ENCODE measurements at regions not wholly inside any gene's neighbourhood (a gene's known extent, or its start where the extent isn't known, plus 50 kb on each side); places are given as distances from the start of the nearest gene placed in this dataset.
A peak's percentile ranks its signal among the peaks of the same experiment; 100 is the strongest.
"Not testable (repeated sequence)": the region's sequence is repeated elsewhere in the genome, so short reads cannot be mapped to it uniquely, and the experiment has no call there.

DNA sequence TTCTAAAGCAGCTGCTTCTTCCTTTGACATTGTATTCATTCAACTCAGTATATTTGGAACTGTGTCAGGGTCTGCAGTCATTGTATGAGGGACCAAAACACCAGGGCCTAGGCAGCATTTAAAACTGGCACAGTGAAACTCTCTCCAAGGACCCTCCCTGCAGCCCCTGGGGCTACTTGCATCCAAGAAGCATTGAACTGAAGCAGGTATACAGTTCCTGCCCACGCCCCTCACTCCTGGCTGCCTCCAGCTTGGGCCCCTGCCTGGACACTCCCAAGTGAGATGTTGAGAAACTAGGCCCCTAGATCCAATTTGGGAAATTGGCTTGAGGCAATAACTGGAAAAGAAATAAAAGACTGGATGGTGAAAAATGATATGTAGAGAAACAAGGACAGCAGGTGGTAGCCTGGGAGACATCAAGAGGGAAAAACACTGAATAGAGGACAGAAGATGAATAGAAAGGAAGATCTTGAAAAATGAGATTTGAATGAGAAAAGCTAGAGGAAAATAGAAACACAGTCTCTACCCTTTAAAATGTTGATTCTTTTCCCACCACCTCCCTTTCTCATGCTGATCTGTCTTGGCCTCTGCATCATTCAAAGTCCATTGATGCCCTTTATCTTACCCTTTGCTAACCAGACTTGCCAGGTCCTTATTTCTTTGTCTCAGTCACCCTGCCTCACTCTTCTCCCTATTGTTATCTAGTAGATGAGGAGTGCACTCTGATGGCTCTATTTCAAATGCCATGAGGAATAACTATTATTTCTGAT, 368.8 kb upstream of the CDH8 start:
- DNase-seq = no peak

DNA sequence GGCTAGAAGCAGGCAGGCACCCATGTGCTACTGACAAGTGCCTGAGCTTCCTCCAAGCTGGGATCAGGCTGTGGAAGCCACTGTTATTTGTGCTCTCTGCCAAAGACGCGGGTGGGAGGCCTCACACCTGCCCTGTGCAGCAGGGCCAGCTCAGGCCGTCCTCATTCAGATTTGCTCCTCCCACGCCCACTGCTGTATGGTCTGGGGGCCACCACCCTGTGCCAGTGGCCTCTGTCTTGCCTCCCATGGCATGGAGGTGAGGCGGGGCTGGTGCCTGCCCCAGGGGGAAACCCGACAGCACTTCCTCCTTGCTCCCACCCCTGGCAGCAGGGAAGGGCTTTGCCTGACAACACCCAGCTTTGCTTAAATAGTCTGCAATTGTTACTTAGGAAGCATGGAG, 356.5 kb upstream of the CDH8 start:
- no peak for DNase-seq

DNA sequence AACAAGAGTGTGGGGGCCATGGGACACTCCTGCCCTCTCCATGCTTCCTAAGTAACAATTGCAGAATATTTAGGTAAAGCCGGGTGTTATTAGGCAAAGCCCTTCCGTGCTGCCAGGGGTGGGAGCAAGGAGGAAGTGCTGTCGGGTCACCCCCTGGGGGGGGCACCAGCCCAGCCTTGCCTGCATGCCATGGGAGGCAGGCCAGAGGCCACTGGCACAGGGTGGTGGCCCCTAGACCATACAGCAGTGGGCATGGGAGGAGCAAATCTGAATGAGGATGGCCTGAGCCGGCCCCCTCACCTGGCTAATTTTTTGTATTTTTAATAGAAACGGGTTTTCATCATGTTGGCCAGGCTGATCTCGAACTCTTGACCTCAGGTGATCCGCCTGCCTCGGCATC, 355.7 kb upstream of the CDH8 start:
- DNase-seq = no peak

DNA sequence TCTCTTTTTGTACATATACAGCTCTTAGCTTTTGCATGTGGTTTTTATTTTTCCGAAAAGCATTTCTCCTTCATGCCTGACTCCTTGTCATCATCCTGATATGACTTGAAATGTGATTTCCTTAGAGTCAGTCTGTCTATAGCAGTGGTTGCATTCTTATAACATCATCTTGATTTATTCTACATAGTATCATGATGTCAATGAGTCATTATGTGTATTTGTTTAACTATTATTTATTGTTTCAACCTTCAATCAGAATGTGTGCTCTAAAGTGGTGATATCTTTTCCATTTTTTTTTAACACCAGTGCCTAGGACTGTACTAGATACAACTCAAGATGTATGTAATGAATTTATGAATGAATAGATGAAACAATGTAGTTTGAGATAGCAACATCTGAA, 354.9 kb upstream of the CDH8 start:
- DNase-seq = no peak

DNA sequence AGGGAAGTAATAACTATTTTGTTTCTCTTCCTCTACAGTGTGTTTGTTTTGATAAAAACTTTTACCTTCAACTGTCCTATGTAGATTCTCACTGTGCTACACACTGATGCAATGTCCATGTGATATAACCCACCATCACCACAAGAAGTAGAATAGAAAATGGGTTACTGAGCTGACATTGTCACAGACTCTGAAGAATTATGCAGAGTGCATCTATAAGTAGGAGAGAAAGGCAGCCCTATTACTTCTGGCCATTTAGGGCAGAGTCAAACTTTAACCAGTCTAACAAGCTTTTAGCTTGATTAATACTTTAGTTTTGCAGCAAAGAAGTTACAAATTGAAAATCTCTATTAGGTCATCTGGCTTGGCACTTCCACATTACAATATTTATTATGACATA, 354.0 kb upstream of the CDH8 start:
- no peak for DNase-seq

DNA sequence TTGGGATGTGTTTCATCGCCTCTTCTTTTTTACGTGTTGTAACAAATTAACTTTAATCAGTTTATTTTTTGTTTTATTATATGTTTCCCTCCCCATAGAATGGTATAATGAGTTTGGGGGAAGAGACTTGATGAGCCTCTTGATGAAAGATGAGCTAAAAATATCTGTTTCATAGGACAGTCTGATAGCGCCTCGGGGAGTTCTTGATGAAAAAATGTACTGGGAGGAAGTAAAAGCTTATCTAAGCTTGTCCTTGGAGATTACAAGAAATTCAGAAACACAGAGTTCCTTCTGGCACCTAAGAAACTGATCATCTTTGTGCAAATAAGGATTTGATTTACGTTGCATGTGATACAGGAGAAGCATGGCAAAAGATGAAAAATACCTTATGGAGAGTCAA, 350.2 kb upstream of the CDH8 start:
- no peak for DNase-seq

DNA sequence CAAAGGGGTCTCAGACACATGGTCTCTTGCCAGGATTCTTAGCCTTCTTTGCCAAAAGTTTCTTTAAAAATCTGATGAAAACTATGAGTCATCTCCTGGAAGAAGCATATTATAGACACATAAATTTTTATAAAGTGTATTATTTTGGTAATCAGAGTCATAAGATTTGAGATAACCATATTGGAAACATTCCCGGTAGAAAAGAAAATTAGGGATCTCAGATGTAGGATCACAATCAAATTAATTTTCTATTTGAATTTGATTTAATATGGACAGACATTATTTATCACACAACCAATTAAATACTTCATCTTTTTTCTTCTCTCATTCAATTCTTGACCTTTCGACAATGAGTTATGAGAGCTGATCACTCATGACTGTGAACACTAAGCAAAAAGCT, 347.7 kb upstream of the CDH8 start:
- DNase-seq = no peak

DNA sequence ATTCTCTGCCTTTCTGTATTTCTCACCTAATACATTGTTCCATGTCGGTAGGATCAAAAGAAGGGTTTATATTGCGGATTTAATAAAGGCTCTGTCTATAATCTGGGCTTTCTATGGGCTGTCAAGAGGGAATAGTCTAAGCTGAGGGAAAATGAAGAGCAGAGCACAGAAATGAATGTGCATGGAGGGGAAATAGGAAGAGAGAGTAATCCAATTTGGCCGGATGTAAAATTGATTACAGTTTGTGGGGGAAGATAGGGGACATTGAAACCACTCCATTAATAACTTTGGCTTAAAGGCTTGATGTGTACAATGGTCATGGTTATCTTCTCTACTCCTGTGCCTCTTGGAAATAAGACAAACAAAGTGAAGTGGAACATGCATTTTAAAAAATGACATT, 334.2 kb upstream of the CDH8 start:
- DNase-seq = no peak

DNA sequence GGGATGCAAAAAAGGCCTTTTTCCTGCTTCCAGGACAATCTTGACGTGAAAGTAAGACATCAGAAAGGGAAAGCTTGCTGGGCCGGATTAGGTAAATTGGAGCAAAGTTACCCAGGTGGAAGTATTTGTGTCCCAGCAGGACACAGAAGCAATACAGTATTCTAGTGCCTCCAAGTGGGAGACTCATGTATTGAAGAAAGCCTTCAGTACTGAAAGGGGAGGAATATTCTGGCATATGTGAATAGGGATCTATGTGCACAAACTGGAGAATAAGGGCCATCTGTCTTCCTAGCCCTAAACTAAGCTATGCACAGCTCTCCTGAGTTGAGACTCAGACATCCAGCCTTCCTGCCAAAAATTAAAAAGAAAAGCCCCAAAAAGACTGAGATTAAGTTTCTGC, 327.3 kb upstream of the CDH8 start:
- no peak for DNase-seq

DNA sequence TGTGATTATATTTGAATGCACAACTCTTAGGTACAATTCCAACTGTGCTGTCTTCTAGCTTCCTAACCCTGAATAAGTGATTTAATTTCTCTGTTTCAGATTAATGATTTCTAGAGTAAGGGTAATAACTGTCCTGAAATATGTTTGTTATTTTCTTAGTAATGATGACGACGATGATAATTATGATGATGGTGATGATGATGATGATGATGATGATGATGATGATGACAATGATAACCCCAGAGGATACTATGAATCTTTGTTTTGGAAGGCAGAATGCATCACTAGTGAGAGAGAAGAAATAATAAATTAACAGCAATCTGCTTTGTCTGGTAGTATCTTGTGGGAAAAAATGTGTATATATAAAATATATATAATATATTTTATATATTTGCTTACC, 317.1 kb upstream of the CDH8 start:
- DNase-seq = no peak

DNA sequence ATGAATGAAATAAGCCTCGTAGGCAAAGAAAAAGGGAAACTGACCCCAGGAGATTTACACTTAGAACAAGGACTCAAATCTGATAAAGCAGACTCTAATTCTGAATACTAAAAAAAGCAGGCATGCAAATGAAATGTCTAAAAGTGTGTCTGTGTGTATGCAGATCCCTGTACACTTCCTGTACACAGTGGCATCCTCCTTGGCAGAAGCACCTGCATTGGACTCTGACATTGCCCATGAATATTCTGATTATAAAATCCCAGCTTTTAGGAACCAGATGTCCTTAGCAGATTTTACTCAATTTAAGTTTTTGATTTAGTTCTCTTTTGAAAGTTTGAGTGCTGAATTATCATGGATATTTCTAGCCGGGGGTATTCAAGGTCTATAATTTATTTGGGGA, 306.0 kb upstream of the CDH8 start:
- DNase-seq = no peak

DNA sequence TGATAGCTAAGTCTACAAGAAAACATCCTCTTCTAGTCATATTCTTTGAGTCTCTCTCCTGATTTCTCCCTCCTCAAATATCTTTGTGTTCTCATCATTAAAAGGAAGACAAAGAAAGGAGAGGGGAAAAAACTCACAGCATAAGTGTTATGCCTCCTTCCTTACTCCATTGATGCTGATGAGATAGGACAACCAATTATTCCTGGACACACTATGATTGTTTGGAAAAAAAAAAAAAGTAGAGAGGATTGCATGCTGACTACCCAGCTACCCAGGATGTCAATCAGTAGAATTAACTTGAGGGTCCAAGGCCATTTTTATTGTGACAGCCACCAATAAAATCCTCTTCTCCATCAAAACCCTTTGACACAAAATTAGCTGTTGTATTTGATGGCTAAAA, 299.1 kb upstream of the CDH8 start:
- no peak for DNase-seq

DNA sequence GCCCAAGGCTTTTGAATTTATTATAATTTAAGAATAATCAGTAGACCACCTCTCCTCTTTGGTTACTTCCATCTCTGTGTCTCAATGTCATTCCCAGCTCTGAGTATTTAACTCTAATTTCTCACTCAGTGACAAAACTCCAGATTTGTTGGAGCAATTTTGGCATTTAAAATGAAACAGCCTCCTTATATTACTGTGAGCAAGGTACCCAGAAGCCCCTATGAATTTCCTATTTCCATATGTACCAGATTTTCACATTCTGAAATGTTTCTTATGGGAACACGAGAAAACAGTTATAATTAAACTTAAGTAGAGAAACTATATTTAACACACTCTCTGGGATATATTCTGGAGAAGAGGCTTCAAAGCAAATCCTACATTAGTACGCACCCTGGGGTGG, 285.4 kb upstream of the CDH8 start:
- DNase-seq = no peak

DNA sequence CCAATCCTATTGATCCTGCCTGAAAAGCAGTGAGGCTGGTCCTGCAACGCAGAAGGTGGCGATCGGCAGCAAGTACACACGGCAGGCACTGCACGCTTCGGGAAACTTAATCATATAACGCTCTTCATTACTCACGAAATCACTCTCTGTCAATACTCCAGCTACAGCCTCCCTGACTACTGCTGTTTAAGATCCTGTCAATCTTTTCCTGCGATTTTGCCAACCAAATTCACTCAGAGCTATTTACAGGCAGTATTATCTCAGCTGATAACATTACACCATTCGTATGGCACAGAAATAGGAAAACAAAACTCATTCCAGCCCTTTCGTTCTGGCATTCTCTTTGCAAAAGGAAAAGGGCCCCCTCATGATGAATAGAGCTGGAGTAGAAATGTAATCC, 262.4 kb upstream of the CDH8 start:
- no peak for DNase-seq

DNA sequence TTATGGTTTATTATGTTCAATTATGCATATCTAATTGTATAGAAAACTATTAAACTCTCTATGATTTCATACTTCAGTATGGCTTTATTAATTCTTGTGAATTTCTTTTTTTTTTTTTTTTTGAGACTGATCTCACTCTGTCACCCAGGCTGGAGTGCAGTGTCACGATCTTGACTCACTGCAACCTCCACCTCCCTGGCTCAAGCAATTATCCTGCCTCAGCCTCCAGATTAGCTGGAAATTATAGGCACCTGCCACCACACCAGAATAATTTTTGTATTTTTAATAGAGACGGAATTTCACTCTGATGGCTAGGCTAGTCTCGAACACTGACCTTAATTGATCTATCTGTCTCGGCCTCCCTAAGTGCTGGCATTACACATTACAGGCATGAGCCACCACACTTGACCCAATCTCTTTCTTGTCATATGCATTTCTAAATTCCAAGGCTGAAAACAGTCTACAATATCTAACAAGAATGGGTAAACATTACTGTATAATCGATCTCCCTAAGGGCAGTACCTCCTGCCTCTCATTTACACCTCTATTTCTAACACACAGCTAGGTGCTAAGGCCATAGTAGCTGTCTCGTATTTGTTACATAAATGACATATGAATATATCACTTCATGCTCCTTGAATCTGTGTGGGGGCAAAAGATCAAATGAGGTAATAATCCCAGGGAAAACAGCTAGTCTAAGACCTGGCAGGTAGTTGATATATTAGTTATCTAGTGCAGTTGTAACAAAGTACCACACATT, 258.2 kb upstream of the CDH8 start:
- no peak for DNase-seq

DNA sequence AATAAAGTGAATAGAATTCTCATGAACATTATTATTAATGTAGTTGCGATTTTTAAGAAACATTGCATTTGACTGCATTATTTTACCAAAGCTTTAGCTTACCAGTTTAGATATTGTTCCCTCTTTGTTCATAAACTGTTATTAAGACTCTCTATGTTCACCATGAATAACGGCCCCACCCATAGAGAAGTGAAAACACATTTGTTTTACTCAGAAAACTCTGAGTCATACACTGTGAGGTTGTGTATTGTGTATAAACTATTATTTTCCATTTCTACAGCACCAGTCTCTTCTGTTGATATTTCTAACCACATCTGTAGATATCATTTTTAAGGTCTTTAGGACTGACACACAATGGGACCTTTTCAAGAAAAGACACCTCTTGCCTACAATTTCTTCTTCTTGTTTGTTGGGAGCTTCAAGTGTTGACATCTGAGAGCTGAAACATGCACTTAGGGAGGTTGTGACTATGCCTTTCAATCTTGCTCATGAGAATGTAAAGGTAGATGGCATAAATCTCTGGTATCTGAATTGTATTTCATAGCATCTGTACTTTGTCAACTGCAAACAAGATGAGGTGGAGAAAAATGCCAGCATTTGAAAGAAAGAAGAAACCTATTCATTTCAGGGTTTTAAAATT, 252.9 kb upstream of the CDH8 start:
- DNase-seq = no peak

DNA sequence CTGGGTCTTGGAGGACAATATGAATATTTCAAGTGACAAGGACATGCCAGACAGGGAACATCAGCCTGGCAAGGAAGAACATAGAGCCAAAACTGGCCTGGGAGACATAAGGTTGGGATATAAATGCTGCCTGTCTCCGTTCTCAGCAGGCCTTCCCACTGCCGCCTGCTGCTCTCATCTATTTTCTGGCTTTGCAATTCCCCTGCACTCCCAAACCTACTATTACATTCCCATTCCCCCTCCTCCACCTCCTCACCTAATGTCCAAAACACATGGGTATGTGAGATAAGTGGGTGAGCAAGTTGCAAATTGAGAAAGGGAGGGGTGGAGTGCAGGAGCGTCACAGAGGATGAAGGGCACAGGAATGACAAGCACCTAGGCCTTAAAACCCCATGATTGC, 244.3 kb upstream of the CDH8 start:
- peak; percentile 93 for DNase-seq

DNA sequence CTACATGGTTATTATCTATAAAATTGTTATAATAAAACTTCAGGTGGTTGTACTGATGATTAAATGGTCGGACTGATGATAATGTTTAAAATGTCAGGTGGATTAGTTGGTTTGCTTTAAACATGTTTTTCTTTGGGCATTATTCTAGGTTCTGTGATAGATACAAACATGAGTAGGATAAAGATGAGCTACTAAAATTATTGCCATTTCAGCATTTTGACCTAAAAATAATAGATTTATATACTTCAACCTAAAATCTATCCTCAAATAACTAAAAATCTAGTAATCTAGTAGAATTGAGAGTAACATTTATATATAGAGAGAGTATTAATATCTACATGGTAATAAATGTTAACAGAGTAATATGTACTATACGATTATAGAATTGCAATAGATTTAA, 241.7 kb upstream of the CDH8 start:
- DNase-seq = no peak

DNA sequence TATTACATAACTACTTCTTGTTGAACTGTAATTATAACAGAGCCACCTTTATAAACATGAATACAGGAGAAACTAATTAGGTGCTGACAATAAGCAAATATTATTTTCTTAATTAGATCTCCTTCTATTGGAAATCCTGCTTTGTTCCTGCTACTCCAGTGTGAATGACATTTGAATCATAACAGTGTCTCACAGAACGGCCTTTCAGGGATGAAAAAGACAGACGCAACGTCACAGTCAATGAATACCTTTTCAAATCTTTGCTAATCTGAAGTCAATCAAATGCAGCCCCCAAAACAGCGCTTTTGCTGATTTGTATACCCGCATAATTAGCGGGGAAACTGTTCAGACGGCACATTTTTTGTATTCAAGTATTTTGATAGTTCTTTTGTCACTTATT, 240.4 kb upstream of the CDH8 start:
- DNase-seq = no peak

DNA sequence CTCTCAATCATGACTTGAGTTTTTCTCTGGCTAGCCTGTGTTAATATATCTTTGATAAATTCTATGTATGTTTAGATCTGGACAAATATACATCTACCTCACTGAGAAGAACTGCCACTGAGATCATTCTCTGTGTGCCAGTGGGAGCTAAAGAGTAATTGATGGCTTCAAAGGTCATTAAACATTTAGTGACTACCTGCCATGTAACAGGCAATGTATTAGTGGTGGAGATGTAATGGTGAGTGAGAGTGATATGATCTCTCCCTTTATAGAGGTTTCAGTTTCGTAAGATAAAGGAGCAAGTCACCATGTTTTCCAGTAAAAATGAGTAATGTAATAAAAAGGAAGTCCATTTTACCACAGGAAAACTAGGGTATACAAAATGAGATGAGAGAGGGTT, 235.8 kb upstream of the CDH8 start:
- DNase-seq = no peak

DNA sequence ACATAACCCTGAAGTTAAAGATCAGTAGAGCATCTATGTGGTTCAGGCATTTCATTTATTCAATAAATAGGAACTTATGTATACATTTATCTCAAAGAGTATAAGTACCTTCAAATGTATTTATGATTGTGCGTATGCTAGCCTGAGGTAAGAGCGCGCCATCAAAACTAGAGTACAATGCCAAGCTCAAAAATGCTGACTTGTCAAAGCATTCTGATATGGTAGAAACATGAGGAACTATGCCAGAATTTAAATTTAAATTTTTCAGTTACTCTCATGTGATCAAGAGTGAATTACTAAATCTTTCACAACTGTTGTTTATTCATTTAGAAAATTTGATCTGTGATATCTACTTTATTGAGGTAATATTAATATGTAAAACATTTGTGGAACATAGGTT, 225.5 kb upstream of the CDH8 start:
- no peak for DNase-seq

DNA sequence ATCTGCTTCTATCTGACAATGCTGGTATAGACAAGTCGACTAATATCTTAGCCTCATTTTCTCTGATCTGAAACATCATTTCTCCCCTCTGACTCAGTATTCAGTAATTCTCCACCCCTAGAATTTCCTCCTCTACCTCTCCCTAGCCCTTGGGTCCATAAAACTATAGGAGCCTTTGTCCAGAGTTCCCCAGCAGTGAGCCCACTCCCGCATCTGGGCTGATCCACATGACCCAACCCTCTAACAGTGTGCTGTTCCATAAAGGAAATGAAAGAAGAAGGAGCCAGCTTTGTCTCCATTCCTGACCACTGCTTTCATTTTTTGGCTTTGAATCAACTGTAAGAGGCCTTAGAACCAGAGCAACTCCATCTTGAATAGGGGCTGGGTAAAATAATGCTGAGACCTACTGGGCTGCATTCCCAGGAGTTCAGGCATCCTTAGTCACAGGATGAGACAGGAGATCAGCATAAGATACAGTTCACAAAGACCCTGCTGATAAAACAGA, 222.7 kb upstream of the CDH8 start:
- not testable (repeated sequence) for DNase-seq

DNA sequence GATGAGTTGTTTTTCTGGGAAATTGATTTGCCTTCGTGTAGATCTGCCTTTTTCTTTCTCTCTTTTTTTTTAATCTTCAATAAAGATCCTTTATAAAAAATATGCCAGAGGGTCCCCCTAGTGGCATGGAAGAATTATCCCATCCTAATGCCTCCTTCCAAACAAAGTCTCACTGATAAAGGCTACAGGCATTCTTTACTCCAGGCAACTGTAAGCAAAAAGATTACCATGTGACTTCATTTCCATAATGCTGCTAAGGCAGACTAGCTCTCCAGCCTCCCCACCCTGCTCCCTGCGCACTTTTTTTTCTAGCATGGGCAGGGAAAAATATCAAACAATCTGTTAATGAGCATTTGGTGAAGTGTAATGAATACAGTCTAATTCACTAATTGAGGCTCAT, 220.2 kb upstream of the CDH8 start:
- DNase-seq = no peak

DNA sequence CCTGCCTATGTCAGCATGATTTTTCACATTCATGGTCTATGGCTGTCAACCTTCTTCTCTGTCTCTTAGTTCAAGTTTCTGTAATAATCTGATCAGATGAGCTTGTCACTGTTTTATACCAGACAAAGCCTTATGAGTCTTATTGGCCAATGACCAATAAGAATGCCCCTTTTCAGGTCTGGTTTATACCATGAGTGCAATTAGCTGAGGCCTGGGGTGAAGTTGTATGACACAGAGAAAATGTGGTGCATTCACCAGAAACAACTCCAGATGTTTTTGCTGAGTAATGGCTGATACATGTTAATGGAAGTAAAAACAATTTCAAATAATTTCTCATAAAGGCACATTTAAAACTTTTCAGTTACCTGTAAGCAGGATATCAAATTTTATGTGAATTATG, 218.6 kb upstream of the CDH8 start:
- no peak for DNase-seq
